ENCODE measurements at regions not wholly inside any gene's neighbourhood (a gene's known extent, or its start where the extent isn't known, plus 50 kb on each side); places are given as distances from the start of the nearest gene placed in this dataset.

DNA sequence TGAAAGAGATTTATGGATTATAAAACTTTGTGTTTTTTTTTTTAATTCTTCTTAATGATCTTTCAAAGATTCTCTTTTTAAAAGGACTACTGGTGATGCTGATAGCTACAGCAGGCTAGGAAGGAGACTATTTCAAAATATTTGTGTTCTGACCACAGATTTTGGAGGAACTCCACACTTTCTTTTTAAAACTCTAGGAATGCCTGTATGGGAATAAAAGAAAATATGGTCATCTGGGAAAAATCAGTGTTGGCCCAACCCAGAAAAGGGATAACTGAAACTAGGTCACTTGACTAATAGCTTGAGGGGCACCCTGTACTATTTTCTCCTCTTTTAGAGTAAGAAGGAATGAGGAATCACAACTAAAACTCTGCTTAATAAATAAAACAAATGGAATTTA, 97.6 kb upstream of the ADAMTS19 start:
- Histone ChIP-seq H3K4me3 (ENCODE audit: low read length in 2 of 2) (no peak overlapping the region), H3K36me3 (ENCODE audit: control insufficient read depth in 2 of 2, insufficient read depth in 2 of 2, low read length in 2 of 2) (no peaks in the 10 kb centered on the region)

DNA sequence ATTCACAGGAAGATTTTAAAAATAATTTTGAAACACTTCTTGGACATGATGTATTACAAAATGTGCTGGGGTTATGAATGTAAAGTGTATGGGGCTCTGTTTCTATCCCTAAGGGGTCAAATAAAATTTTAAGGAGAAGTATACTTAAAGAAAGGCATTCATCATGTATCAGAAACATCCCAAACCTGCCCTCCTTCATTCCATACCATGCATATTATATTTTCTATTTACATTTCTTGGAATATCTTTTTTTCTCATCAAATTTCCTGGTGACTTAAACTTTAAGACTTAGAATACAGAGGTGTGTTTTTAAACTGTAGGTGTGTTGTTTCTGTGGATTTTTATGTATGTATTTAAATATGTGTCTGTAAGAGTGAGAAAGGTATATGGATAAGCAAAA, 96.1 kb upstream of the ADAMTS19 start:
- H3K9ac ChIP-seq (ENCODE audit: low read depth in 1 of 2, low read length in 2 of 2) = no peak overlapping the region

More for the DNA sequence above, 97.6 kb upstream of the ADAMTS19 start:
- Histone ChIP-seq H3K9me3 (ENCODE audit: control insufficient read depth in 2 of 2, low read length in 2 of 2) (no peaks in the 10 kb centered on the region), H3K9ac (ENCODE audit: low read depth in 1 of 2, low read length in 2 of 2) (no peak overlapping the region), H3K27me3 (ENCODE audit: control insufficient read depth in 2 of 2, insufficient read depth in 2 of 2, low read length in 2 of 2) (no peaks in the 10 kb centered on the region), H3K27ac (ENCODE audit: low read depth in 2 of 2, low read length in 2 of 2) (no peak overlapping the region), H3K4me1 (ENCODE audit: control insufficient read depth in 2 of 2, insufficient read depth in 2 of 2, low read length in 2 of 2) (no peaks in the 10 kb centered on the region)

DNA sequence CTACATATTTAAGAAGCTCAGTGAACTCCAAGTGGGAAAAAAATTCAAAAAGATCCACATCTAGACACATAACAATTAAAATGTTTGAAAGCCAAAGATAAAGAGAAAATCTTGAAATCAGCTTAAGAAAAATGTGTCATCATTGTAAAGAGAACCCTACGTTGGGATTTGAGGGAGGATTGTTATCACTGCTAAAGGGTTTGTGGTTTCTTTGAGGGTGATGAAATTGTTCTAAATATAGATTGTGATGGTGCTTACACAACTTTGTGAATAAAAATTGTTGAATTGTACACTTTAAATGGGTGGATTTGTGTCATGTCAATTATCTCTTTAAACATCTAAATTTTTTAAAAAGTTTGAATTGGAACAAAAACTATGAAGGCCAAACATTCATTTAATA, 92.2 kb upstream of the ADAMTS19 start:
- Histone ChIP-seq H3K9ac (ENCODE audit: low read depth in 1 of 2, low read length in 2 of 2) (no peak overlapping the region), H3K27ac (ENCODE audit: low read depth in 2 of 2, low read length in 2 of 2) (no peak overlapping the region), H3K36me3 (ENCODE audit: control insufficient read depth in 2 of 2, insufficient read depth in 2 of 2, low read length in 2 of 2) (no peaks in the 10 kb centered on the region), H3K4me3 (ENCODE audit: low read length in 2 of 2) (no peak overlapping the region), H3K9me3 (ENCODE audit: control insufficient read depth in 2 of 2, low read length in 2 of 2) (no peaks in the 10 kb centered on the region), H3K4me1 (ENCODE audit: control insufficient read depth in 2 of 2, insufficient read depth in 2 of 2, low read length in 2 of 2) (no peaks in the 10 kb centered on the region), H3K27me3 (ENCODE audit: control insufficient read depth in 2 of 2, insufficient read depth in 2 of 2, low read length in 2 of 2) (no peaks in the 10 kb centered on the region)

More for the DNA sequence above, 96.1 kb upstream of the ADAMTS19 start:
- no peaks in the 10 kb centered on the region for H3K36me3 ChIP-seq (ENCODE audit: control insufficient read depth in 2 of 2, insufficient read depth in 2 of 2, low read length in 2 of 2)
- H3K9me3 ChIP-seq (ENCODE audit: control insufficient read depth in 2 of 2, low read length in 2 of 2) = no peaks in the 10 kb centered on the region
- H3K27ac ChIP-seq (ENCODE audit: low read depth in 2 of 2, low read length in 2 of 2) = no peak overlapping the region
- H3K4me3 ChIP-seq (ENCODE audit: low read length in 2 of 2) = no peak overlapping the region
- no peaks in the 10 kb centered on the region for H3K4me1 ChIP-seq (ENCODE audit: control insufficient read depth in 2 of 2, insufficient read depth in 2 of 2, low read length in 2 of 2)
- no peaks in the 10 kb centered on the region for H3K27me3 ChIP-seq (ENCODE audit: control insufficient read depth in 2 of 2, insufficient read depth in 2 of 2, low read length in 2 of 2)

DNA sequence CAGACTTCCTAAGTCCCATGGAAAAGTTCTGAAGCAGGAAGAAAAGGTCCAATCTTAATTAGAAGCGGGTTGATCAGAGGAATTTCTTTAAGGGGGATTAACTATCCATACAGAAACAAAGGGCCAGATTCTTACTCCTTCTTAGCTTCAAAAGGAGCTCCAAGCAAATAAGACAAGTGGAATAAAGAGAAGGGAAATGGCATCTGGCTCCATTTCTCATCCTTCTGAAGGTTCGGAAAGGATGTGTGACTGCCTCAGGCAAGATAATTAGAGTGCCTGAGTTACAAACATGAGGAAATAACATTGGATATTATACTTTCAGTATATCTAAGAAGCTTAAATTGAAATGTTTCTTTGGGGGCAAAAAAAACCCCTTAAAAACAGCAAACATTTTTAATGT, 88.1 kb upstream of the ADAMTS19 start:
- H3K4me1 ChIP-seq (ENCODE audit: control insufficient read depth in 2 of 2, insufficient read depth in 2 of 2, low read length in 2 of 2) = peaks cover 0 to 1% of the 10 kb centered on the region in 2 donors
- no peak overlapping the region for H3K9ac ChIP-seq (ENCODE audit: low read depth in 1 of 2, low read length in 2 of 2)
- no peak overlapping the region for H3K4me3 ChIP-seq (ENCODE audit: low read length in 2 of 2)
- no peaks in the 10 kb centered on the region for H3K36me3 ChIP-seq (ENCODE audit: control insufficient read depth in 2 of 2, insufficient read depth in 2 of 2, low read length in 2 of 2)
- H3K27me3 ChIP-seq (ENCODE audit: control insufficient read depth in 2 of 2, insufficient read depth in 2 of 2, low read length in 2 of 2) = no peaks in the 10 kb centered on the region
- H3K27ac ChIP-seq (ENCODE audit: low read depth in 2 of 2, low read length in 2 of 2) = no peak overlapping the region
- no peaks in the 10 kb centered on the region for H3K9me3 ChIP-seq (ENCODE audit: control insufficient read depth in 2 of 2, low read length in 2 of 2)

DNA sequence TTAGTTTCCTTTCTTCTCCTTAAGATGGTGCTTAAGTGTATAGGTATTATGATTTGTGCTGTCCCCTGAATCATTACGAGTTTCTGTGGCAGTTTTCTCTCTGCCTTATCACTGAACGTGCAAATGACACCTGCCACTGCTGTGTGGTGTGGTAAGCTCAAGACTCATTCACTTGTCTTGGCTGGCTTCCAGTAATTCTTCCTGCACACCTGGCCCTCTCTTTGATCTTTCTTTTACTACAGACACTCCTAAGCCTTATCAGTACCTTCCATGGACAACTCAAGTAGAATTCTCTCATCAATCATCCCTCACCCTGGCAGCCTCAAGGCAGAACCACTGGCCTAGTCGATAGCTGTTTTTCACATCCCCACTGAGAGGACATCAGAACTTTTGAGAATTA, 82.6 kb upstream of the ADAMTS19 start:
- Histone ChIP-seq H3K4me1 (ENCODE audit: control insufficient read depth in 2 of 2, insufficient read depth in 2 of 2, low read length in 2 of 2) (peaks cover 0 to 10% of the 10 kb centered on the region in 2 donors), H3K36me3 (ENCODE audit: control insufficient read depth in 2 of 2, insufficient read depth in 2 of 2, low read length in 2 of 2) (no peaks in the 10 kb centered on the region), H3K9me3 (ENCODE audit: control insufficient read depth in 2 of 2, low read length in 2 of 2) (no peaks in the 10 kb centered on the region), H3K4me3 (ENCODE audit: low read length in 2 of 2) (no peak overlapping the region), H3K27ac (ENCODE audit: low read depth in 2 of 2, low read length in 2 of 2) (peak overlapping the region; percentile 29 to 51), H3K9ac (ENCODE audit: low read depth in 1 of 2, low read length in 2 of 2) (no peak overlapping the region), H3K27me3 (ENCODE audit: control insufficient read depth in 2 of 2, insufficient read depth in 2 of 2, low read length in 2 of 2) (no peaks in the 10 kb centered on the region)

DNA sequence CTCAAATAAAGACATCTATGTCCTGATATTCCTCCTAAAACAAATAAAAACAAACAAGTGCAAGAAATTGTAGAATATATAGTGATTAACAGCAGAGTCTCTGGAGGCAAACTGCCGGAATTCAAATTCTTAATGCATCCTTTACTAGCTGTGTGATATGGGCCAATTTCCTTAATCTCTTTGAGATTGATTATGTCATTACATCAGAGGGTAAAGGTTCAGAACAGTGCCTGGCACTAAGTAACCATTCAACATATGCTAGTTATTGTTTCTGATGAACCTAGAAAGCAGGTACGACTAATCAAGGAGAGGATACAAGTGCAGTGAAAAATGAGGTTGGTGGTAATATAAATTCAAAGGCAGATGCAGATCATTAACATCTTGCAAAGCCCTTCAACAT, 81.1 kb upstream of the ADAMTS19 start:
- H3K9me3 ChIP-seq (ENCODE audit: control insufficient read depth in 2 of 2, low read length in 2 of 2) = no peaks in the 10 kb centered on the region
- H3K27me3 ChIP-seq (ENCODE audit: control insufficient read depth in 2 of 2, insufficient read depth in 2 of 2, low read length in 2 of 2) = no peaks in the 10 kb centered on the region
- H3K4me3 ChIP-seq (ENCODE audit: low read length in 2 of 2) = no peak overlapping the region
- no peak overlapping the region for H3K27ac ChIP-seq (ENCODE audit: low read depth in 2 of 2, low read length in 2 of 2)
- no peaks in the 10 kb centered on the region for H3K36me3 ChIP-seq (ENCODE audit: control insufficient read depth in 2 of 2, insufficient read depth in 2 of 2, low read length in 2 of 2)
- H3K9ac ChIP-seq (ENCODE audit: low read depth in 1 of 2, low read length in 2 of 2) = no peak overlapping the region
- H3K4me1 ChIP-seq (ENCODE audit: control insufficient read depth in 2 of 2, insufficient read depth in 2 of 2, low read length in 2 of 2) = peaks cover 0 to 10% of the 10 kb centered on the region in 2 donors

DNA sequence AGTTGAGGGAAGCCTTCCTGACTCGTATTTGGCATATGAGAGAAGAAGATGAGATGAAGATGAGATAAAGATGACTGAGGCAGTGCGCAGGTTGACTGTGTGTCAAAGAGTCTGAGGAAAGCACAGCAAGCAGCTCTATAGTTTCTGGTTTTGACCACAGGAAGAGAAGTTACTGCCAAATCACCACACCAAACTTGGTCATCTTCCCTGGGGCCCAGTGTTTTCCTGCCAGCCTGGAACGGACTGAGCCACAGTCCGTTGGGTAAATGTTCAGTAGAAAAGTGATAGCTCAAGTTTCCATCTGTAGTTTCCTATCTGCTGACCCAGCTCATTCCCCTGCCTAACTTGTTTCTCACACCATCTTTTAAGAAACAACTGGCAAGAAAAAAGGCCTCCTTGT, 80.7 kb upstream of the ADAMTS19 start:
- Histone ChIP-seq H3K27ac (ENCODE audit: low read depth in 2 of 2, low read length in 2 of 2) (no peak overlapping the region), H3K9ac (ENCODE audit: low read depth in 1 of 2, low read length in 2 of 2) (no peak overlapping the region), H3K9me3 (ENCODE audit: control insufficient read depth in 2 of 2, low read length in 2 of 2) (no peaks in the 10 kb centered on the region), H3K36me3 (ENCODE audit: control insufficient read depth in 2 of 2, insufficient read depth in 2 of 2, low read length in 2 of 2) (no peaks in the 10 kb centered on the region), H3K27me3 (ENCODE audit: control insufficient read depth in 2 of 2, insufficient read depth in 2 of 2, low read length in 2 of 2) (no peaks in the 10 kb centered on the region), H3K4me3 (ENCODE audit: low read length in 2 of 2) (no peak overlapping the region), H3K4me1 (ENCODE audit: control insufficient read depth in 2 of 2, insufficient read depth in 2 of 2, low read length in 2 of 2) (peaks cover 0 to 10% of the 10 kb centered on the region in 2 donors)

DNA sequence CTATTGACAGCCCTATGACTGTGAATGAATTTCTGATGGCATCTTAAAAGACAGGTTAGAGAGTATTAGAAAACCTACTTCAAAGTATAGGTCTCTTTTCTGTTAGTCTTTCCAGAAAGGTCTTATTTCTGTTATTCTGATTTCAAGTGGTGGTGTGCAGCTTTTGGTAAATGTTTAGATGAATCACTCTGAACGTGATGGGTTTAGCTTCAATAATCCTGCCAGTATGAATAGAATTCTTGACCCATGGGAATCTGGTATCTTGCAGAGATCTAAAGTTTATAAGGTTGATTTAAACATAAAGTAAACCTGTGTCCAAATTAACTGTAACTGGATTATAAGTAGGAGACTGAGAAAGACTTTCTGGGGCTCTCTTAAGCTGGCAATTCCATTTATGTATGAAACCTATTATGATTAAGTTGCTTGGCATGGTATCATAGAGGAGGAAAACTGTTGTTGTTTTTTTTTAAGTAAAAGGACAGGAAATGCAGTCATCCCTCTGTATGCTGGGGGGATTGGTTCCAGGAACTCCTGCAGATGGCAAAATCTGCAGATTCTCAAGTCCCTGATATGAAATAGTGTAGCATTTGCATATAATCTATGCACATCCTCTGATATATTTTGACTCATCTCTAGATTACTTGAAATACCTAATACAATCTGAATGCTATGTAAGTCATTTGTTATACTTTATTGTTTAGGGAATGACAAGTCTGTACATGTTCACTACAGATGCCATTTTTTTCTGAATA, 77.0 kb upstream of the ADAMTS19 start:
- H3K27me3 ChIP-seq (ENCODE audit: control insufficient read depth in 2 of 2, insufficient read depth in 2 of 2, low read length in 2 of 2) = no peaks in the 10 kb centered on the region
- H3K27ac ChIP-seq (ENCODE audit: low read depth in 2 of 2, low read length in 2 of 2) = no peak overlapping the region
- no peak overlapping the region for H3K9ac ChIP-seq (ENCODE audit: low read depth in 1 of 2, low read length in 2 of 2)
- no peak overlapping the region for H3K4me3 ChIP-seq (ENCODE audit: low read length in 2 of 2)
- peaks cover 0 to 6% of the 10 kb centered on the region in 2 donors for H3K4me1 ChIP-seq (ENCODE audit: control insufficient read depth in 2 of 2, insufficient read depth in 2 of 2, low read length in 2 of 2)
- H3K36me3 ChIP-seq (ENCODE audit: control insufficient read depth in 2 of 2, insufficient read depth in 2 of 2, low read length in 2 of 2) = no peaks in the 10 kb centered on the region
- H3K9me3 ChIP-seq (ENCODE audit: control insufficient read depth in 2 of 2, low read length in 2 of 2) = no peaks in the 10 kb centered on the region

DNA sequence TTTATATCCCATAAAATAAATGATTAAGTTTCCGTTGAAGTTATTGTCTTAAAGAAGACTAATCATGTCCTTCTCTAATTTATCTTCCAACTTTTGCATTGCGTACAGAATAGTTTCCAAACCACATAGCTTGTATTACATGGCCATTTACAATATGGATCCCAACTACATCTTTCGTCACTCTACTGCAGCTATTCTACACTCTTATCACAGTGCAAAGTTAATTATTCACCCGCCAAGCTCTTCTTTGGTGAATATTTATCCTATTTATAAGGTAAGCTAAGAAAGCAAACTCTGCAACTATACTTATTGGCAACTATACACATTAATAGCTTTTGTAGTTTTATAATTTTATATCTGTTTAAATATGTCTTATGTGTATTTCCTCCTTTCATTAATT, 75.9 kb upstream of the ADAMTS19 start:
- H3K4me1 ChIP-seq (ENCODE audit: control insufficient read depth in 2 of 2, insufficient read depth in 2 of 2, low read length in 2 of 2) = peaks cover 0 to 3% of the 10 kb centered on the region in 2 donors
- H3K9ac ChIP-seq (ENCODE audit: low read depth in 1 of 2, low read length in 2 of 2) = no peak overlapping the region
- H3K4me3 ChIP-seq (ENCODE audit: low read length in 2 of 2) = no peak overlapping the region
- H3K27ac ChIP-seq (ENCODE audit: low read depth in 2 of 2, low read length in 2 of 2) = no peak overlapping the region
- no peaks in the 10 kb centered on the region for H3K9me3 ChIP-seq (ENCODE audit: control insufficient read depth in 2 of 2, low read length in 2 of 2)
- no peaks in the 10 kb centered on the region for H3K27me3 ChIP-seq (ENCODE audit: control insufficient read depth in 2 of 2, insufficient read depth in 2 of 2, low read length in 2 of 2)
- no peaks in the 10 kb centered on the region for H3K36me3 ChIP-seq (ENCODE audit: control insufficient read depth in 2 of 2, insufficient read depth in 2 of 2, low read length in 2 of 2)

DNA sequence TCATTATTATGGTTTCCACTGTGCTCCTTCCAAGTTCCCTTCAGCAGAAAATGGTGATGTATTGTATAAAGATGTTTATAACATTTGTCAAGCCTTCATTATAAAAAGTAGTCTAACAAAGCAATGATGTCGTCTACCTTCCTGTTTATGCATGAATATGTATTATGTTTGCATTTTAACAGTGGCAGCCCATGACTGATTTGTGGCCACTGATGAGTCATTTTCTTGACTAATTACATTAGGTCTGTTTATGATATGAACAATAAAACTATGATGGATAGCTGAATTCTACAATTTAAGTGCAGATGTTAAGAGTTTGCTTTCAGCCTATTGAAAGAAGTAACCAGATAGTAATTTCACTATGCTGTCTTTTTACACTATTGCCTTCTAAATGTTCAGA, 75.4 kb upstream of the ADAMTS19 start:
- Histone ChIP-seq H3K4me3 (ENCODE audit: low read length in 2 of 2) (no peak overlapping the region), H3K9ac (ENCODE audit: low read depth in 1 of 2, low read length in 2 of 2) (no peak overlapping the region), H3K4me1 (ENCODE audit: control insufficient read depth in 2 of 2, insufficient read depth in 2 of 2, low read length in 2 of 2) (no peaks in the 10 kb centered on the region), H3K9me3 (ENCODE audit: control insufficient read depth in 2 of 2, low read length in 2 of 2) (no peaks in the 10 kb centered on the region), H3K27ac (ENCODE audit: low read depth in 2 of 2, low read length in 2 of 2) (no peak overlapping the region), H3K36me3 (ENCODE audit: control insufficient read depth in 2 of 2, insufficient read depth in 2 of 2, low read length in 2 of 2) (no peaks in the 10 kb centered on the region), H3K27me3 (ENCODE audit: control insufficient read depth in 2 of 2, insufficient read depth in 2 of 2, low read length in 2 of 2) (no peaks in the 10 kb centered on the region)
